Breast epithelium (tissue), 4 donors: ENCODE measurements at regions not wholly inside any gene's neighbourhood (a gene's known extent, or its start where the extent isn't known, plus 50 kb on each side); places are given as distances from the start of the nearest gene placed in this dataset.
"Not testable (repeated sequence)": the region's sequence is repeated elsewhere in the genome, so short reads cannot be mapped to it uniquely, and the experiment has no call there.

Experiments used
- DNase-seq, 2 donors: peaks; one replicate each; pipeline ENCODE4 v3.0.0-alpha.2; 2019; ENCODE audit warnings: low spot score in 2 of 2
- H3K27ac ChIP-seq, 2 donors: fragments of 200-600 bp; sonication (generic) in 1 of 2; one replicate each; pipeline ENCODE4 v1.5.1; 2016 to 2019; ENCODE audit warnings: mild to moderate bottlenecking in 1 of 2
- H3K27me3 ChIP-seq, 2 donors: fragments of 200-600 bp; sonication (generic) in 1 of 2; one replicate each; pipeline versions ENCODE4 v1.5.1 to v1.6.0; 2017 to 2019; ENCODE audit warnings: control low read depth in 1 of 2, mild to moderate bottlenecking in 1 of 2
- H3K36me3 ChIP-seq: fragments of 200-600 bp; one replicate; pipeline ENCODE4 v1.5.1; 2019
- H3K4me1 ChIP-seq, 2 donors: fragments of 200-600 bp; sonication (generic); one replicate each; pipeline ENCODE4 v1.5.1; 2016 to 2019; ENCODE audit warnings: control low read depth in 1 of 2
- H3K4me3 ChIP-seq, 3 donors: fragments of 200-600 bp; sonication (generic); 1 replicate in 2 of 3; 2 replicates in 1 of 3; pipeline ENCODE4 v1.5.1; 2016 to 2019; ENCODE audit warnings: mild to moderate bottlenecking in 3 of 3, moderate library complexity in 2 of 3
- H3K9me3 ChIP-seq, 2 donors: fragments of 200-600 bp; sonication (generic) in 1 of 2; one replicate each; pipeline ENCODE4 v1.5.1; 2016 to 2019; ENCODE audit warnings: control low read depth in 1 of 2
- POLR2A ChIP-seq: fragments of 450-650 bp; IDR thresholded peaks from one replicate; pipeline ENCODE4 v1.6.1; 2016; ENCODE audit warnings: antibody characterized with exemption, mild to moderate bottlenecking, moderate library complexity
- POLR2AphosphoS5 ChIP-seq, 3 donors: sonication (generic); formaldehyde crosslinking; IDR thresholded peaks; one replicate each; pipeline ENCODE4 v1.6.1; 2017; ENCODE audit warnings: antibody characterized with exemption in 3 of 3
- intact Hi-C: fragments of 100-400 bp; cut with DNase I; formaldehyde crosslinking; loops from one replicate; pipeline ENCODE4 v1.15.1; 2023; ENCODE audit warnings: low total_unique reads
- TF ChIP-seq, protein P1 (sequence below), 3 donors: fragments of 450-650 bp; IDR thresholded peaks; one replicate each; pipeline ENCODE4 v1.5.1; 2016 to 2017; ENCODE audit warnings: antibody characterized with exemption in 3 of 3, mild to moderate bottlenecking in 3 of 3, moderate library complexity in 3 of 3

- no peak overlapping the region for H3K4me3 ChIP-seq
- H3K36me3 ChIP-seq = no peaks in the 10 kb centered on the region
- no peaks in the 10 kb centered on the region for H3K9me3 ChIP-seq
- TF ChIP-seq POLR2A (no peak), POLR2AphosphoS5 (IDR thresholded peaks at IDR 0.05) (no peak)
- TF ChIP-seq, protein P1, sequence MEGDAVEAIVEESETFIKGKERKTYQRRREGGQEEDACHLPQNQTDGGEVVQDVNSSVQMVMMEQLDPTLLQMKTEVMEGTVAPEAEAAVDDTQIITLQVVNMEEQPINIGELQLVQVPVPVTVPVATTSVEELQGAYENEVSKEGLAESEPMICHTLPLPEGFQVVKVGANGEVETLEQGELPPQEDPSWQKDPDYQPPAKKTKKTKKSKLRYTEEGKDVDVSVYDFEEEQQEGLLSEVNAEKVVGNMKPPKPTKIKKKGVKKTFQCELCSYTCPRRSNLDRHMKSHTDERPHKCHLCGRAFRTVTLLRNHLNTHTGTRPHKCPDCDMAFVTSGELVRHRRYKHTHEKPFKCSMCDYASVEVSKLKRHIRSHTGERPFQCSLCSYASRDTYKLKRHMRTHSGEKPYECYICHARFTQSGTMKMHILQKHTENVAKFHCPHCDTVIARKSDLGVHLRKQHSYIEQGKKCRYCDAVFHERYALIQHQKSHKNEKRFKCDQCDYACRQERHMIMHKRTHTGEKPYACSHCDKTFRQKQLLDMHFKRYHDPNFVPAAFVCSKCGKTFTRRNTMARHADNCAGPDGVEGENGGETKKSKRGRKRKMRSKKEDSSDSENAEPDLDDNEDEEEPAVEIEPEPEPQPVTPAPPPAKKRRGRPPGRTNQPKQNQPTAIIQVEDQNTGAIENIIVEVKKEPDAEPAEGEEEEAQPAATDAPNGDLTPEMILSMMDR (IDR thresholded peaks at IDR 0.05) = no peak
- no peaks in the 10 kb centered on the region for H3K27me3 ChIP-seq
- intact Hi-C loops = no loop called here
- DNase-seq = no peak
- no peak overlapping the region for H3K27ac ChIP-seq
- no peaks in the 10 kb centered on the region for H3K4me1 ChIP-seq
Measured at GRCh38 chr6:134813146-134813545, 136.8 kb downstream of the ALDH8A1 start.

DNA sequence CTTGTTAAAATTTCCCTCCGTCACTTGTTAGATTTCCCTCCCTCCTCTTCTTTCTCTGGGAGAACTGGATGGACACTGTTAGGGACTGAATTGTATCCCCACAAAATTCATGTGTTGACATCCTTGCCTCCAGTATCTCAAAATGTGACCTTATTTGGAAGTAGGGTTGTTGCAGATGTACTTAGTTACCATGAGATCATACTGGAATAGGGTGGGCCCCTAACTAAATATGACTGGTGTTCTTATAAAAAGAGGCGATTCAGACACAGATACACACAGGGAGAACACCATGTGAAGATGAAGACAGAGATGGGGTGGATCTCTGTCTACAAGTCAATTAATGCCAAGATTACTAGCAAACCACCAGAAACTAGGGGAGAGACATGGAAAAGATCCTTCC lies 139.5 kb downstream of the ALDH8A1 start:
- Histone ChIP-seq H3K4me3 (no peak overlapping the region), H3K27me3 (no peaks in the 10 kb centered on the region), H3K4me1 (no peaks in the 10 kb centered on the region), H3K9me3 (no peaks in the 10 kb centered on the region), H3K27ac (no peak overlapping the region), H3K36me3 (no peaks in the 10 kb centered on the region)
- no peak for DNase-seq
- intact Hi-C loops = no loop called here
- TF ChIP-seq POLR2A (no peak), POLR2AphosphoS5 (IDR thresholded peaks at IDR 0.05) (no peak)
- TF ChIP-seq, protein P1 (IDR thresholded peaks at IDR 0.05) = no peak

DNA sequence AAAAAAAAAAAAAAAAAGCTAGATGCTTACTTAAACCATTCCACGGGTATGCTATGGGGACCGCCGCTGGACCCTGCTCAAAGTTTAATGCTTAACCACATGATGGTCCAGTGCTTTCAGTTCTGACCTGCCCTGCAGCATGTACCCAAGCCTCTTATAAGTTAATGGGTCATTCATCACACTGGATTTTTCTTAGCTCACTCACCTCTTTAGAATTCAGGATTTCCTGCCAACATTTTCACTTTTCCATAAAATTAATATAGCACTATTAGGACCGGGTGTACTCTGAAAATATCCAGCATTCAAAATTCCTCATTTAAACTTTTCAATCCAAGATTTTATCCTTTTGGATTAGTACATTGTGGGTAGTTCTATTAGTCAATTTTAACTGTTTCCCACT lies 140.8 kb downstream of the ALDH8A1 start:
- TF ChIP-seq POLR2AphosphoS5 (IDR thresholded peaks at IDR 0.05) = no peak
- TF ChIP-seq, protein P1 (IDR thresholded peaks at IDR 0.05) = no peak
- no peak for TF ChIP-seq POLR2A
- H3K9me3 ChIP-seq = no peaks in the 10 kb centered on the region
- DNase-seq = no peak
- intact Hi-C loops = no loop called here
- no peaks in the 10 kb centered on the region for H3K27me3 ChIP-seq
- no peaks in the 10 kb centered on the region for H3K4me1 ChIP-seq
- H3K36me3 ChIP-seq = no peaks in the 10 kb centered on the region
- no peak overlapping the region for H3K4me3 ChIP-seq
- no peak overlapping the region for H3K27ac ChIP-seq

DNA sequence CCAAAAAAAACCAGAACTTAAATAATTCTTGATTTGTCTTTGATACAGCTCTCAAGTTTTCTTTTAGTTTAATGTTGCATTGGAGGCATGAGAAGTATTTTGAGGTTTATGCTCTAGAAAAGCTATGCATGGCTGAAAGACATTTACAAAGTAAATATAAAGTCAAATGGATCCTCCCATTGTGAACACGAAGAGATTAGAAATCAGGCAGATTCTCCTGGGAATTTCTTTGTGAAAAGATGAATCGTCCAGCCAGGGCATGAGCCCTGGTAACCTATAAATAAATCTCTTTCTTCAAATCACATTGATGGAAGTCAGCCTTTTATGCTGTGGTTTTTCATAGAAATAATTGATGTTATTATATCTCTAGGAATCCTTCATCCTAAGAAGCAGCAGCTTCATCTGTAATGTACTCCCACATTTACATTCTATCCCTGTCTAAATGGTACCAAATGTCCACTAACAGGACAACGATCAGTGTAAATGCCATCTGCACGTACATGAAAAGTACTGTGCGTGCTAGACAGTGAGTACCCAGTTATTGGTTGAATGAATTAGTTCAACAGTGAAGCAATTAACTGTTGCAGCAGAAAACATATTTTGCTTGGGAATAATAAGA lies 143.6 kb downstream of the ALDH8A1 start:
- Histone ChIP-seq H3K4me1 (no peaks in the 10 kb centered on the region), H3K27me3 (no peaks in the 10 kb centered on the region), H3K36me3 (no peaks in the 10 kb centered on the region), H3K4me3 (no peak overlapping the region), H3K27ac (no peak overlapping the region), H3K9me3 (no peaks in the 10 kb centered on the region)
- TF ChIP-seq POLR2A (no peak), POLR2AphosphoS5 (IDR thresholded peaks at IDR 0.05) (no peak)
- TF ChIP-seq, protein P1 (IDR thresholded peaks at IDR 0.05) = no peak
- intact Hi-C loops = no loop called here
- DNase-seq = no peak

DNA sequence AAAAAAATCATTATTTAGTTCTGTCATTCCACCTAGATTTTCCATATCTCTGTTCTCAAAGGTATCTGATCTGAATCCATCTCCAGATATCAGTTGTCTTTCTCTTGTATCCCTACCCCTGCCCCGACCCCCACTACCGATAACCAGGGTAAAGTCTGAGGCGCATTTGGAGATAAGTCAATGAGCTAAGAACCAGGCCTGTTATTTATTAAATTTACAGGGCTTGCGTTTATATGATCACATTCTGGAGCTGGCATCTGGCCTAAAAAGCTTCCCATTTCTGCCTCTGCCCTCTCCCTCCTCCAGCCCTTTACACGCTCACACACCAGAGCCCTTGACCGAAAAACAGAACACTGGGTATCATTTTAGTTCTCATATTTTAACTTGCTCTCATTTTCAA lies 144.7 kb downstream of the ALDH8A1 start:
- DNase-seq = no peak
- intact Hi-C loops = no loop called here
- TF ChIP-seq POLR2AphosphoS5 (IDR thresholded peaks at IDR 0.05) (no peak), POLR2A (no peak)
- TF ChIP-seq, protein P1 (IDR thresholded peaks at IDR 0.05) = no peak
- Histone ChIP-seq H3K27me3 (no peaks in the 10 kb centered on the region), H3K4me1 (no peaks in the 10 kb centered on the region), H3K36me3 (no peaks in the 10 kb centered on the region), H3K27ac (no peak overlapping the region), H3K9me3 (no peaks in the 10 kb centered on the region), H3K4me3 (no peak overlapping the region)

DNA sequence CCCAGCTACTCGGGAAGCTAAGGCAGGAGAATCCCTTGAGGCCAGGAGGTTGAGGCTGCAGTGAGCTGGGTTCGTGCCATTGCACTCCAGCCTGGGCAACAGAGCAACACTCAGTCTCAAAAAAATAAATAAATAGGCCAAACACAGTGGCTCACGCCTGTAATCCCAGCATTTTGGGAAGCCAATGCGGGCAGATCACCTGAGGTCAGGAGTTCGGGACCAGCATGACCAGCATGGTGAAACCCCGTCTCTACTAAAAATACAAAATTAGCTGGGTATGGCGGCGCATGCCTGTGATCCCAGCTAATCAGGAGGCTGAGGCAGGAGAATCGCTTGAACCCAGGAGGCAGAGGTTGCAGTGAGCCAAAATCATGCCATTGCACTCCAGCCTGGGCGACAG lies 145.6 kb downstream of the ALDH8A1 start:
- H3K4me1 ChIP-seq, H3K27ac ChIP-seq, H3K27me3 ChIP-seq, H3K9me3 ChIP-seq, DNase-seq, H3K36me3 ChIP-seq, intact Hi-C loops, H3K4me3 ChIP-seq: not testable (repeated sequence)
